GM19468 (cell line): ENCODE measurements at regions not wholly inside any gene's neighbourhood (a gene's known extent, or its start where the extent isn't known, plus 50 kb on each side); places are given as distances from the start of the nearest gene placed in this dataset.
"Not testable (repeated sequence)": the region's sequence is repeated elsewhere in the genome, so short reads cannot be mapped to it uniquely, and the experiment has no call there.

Experiments
- ATAC-seq: cut with Tn5 transposase; IDR thresholded peaks from one replicate; pipeline ENCODE4 v1.9.1; 2021; ENCODE audit warnings: mild to moderate bottlenecking, moderate library complexity, moderate number of reproducible peaks; ENCODE audit not compliant: unreplicated experiment; ENCODE audit errors: extremely low read depth

- ATAC-seq, result no peak
Observed at GRCh38 chr2:16199882-16200553, 259.7 kb downstream of the MYCN start.

DNA sequence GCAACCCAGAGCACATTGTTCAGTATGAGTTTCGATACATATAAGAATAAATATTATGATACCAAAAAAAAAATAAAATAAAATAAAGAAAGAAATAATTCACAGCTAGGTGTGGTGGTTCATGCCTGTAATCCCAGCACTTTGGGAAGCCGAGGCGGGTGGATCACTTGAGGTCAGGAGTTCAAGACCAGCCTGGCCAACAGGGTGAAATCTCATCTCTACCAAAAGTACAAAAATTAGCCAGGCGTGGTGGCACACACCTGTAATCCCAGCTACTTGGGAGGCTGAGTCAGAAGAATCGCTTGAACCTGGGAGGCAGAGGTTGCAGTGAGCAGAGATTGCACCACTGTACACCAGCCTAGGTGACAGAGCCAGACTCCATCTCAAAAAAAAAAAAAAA lies 258.9 kb downstream of the MYCN start:
- ATAC-seq, result not testable (repeated sequence)

GRCh38 chr2:16198166-16198912 lies 258.0 kb downstream of the MYCN start:
- ATAC-seq, result no peak

GRCh38 chr2:16197504-16198147 lies 257.3 kb downstream of the MYCN start:
- no peak for ATAC-seq

DNA sequence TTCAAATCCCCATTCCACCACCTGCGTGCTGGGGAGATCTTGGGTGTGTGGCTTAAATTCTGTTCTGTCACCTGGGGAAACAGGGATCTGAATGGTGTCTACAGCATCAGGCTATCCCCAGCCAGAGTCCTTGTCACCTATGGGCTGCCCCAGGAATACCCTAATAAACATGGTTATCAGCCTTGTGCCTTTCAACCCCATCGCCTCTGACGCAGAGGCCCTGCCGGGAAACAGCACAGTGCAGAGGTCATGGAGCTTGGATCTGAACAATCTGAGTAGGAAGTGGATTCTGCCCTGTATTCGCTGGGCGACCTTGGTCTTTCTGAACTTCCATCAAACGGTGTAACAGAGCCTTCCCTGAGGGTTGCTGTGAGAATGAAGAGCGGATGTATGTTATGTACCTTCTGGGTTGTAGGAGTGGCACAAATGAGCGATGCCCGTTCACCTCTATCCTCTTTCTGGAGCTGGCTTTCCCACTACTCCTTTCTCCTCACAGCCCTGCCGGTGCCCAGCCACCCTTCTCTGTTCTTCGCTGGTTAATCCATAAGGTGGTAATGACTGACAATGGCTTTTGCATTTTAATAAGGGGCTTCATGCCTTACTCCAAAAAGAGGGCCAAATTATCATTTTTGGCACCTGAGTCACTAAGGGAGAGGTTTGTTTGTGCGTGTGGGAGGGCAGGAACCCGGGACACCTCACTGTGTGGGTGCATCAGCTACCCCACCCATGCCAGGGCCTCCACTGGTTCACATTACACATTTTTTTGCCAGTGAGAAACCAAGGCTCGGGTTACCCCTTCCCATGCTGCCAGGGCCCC lies 256.5 kb downstream of the MYCN start:
- ATAC-seq, result no peak

DNA sequence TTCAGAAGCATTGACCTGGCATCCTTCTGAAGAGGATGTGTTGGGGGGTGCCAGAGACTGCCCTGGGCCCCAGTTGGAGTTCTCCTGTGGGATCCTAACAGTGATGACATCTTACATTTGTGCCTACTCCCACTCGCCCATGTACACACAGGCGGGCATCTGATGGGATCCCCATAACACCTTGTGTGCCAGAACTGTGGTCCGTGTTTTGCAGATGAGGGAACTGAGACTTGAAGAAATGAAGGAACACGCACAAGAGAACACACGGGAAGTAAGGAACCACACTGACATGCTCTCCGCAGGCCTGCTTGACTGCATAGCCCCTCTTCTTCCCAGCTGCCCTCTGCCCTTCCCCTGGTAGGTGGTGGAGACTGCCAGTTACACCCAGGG lies 255.3 kb downstream of the MYCN start:
- ATAC-seq, result no peak

DNA sequence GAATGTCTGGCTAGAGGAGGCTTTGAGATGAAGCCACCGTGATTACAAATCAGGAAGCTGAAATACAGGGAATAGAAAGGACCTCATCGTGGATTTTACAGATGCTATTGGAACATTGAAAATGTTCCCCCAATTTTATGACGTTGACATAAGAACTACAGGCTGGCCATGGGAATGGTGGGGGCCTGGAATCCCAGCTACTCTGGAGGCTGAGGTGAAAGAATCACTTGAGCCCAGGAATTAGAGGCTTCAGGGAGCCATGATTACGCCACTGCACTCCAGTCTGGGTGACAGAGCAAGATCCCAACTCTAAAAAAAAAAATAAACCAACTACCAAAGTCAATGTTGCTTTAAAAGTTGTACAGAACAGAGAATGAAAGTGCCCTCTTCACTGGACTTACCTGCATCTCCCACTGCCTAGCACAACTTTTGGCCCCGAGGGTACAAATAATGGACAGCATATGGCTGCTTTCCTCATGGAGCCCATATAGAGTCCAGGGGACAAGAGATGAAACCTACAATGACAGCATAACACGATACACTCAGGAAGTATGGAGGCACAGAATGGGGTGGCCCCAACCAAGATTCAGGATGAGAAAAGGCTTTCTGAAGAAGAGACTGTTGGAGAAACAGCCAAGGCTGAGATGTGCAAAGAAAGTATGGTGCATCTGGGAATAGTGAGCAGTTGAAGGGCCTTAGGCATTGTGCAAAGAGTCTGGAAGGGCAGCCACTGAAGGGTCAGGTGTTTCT lies 254.8 kb downstream of the MYCN start:
- ATAC-seq, result no peak

- no peak for ATAC-seq
Observed at GRCh38 chr2:16194530-16194929, 254.2 kb downstream of the MYCN start.

DNA sequence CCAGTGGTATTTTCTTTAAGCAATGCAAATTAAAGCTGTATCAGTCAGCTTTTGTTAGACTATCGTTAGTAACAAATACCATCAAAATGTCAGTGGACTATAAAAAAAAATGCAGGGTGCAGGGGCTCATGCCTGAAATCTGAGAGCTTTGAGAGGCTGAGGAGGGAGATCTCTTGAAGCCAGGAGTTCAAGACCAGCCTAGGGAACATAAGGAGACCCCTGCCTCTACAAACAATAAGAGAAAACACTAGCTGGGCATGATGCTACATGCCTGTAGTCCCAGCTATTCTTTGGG lies 253.7 kb downstream of the MYCN start:
- no peak for ATAC-seq

- no peak for ATAC-seq
Observed at GRCh38 chr2:16192416-16193216, 252.3 kb downstream of the MYCN start.

GRCh38 chr2:16191431-16192200 lies 251.3 kb downstream of the MYCN start:
- ATAC-seq, result no peak

DNA sequence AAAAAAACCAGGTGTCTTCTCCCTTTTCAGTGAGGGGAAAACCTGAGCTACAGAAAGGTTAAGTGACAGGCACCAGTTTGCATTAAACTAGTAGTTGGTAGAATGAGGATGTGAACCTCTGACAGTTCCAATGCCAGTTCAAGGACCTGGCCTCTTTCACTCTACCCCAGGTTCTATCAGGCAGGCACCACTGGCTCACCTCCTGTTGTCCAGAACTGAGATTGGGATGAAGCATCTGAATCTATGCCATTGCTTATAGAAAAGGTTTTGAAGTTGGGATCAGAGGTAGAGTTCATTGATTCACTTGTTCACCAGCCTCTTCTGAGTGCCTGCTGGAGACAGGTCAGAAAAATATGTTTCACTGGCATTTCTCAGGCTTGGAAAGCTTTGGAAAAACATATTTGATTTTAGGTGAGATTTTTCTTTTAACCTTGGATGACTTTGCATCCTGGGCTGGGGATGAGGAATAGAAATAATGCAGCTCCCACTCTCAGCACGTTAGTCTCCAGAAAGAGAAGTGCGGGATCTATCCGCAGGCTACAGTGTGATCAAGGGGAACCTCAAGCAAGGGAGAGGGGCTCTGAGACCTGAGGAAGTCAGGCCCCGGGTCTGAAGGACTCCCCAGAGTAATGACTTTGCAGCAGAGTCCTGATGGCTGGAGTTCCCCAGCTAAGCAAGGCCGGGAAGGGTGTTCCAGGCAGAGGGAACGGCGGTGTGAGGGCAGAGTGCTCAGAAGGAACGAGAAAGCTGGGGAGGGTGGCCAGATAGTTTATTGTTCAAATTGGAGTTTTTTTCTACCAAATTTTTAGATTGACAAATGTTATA lies 250.3 kb downstream of the MYCN start:
- no peak for ATAC-seq

DNA sequence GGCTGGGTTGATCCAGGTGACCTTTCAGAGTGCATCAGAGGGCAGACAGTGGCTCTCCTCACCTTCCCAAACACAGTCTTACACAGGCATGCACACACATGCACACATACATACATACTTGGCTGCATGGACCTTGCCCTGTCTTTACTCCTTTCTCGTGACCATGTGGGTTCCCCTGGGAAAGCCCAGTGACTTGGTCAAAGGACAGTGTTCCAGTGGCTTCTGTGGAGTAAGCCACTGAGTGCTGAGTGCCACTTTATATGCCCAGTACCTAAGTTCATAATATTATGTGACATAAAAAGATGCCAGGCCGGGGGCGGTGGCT lies 249.4 kb downstream of the MYCN start:
- no peak for ATAC-seq

- ATAC-seq, result no peak
Observed at GRCh38 chr2:16189029-16189835, 248.9 kb downstream of the MYCN start.

DNA sequence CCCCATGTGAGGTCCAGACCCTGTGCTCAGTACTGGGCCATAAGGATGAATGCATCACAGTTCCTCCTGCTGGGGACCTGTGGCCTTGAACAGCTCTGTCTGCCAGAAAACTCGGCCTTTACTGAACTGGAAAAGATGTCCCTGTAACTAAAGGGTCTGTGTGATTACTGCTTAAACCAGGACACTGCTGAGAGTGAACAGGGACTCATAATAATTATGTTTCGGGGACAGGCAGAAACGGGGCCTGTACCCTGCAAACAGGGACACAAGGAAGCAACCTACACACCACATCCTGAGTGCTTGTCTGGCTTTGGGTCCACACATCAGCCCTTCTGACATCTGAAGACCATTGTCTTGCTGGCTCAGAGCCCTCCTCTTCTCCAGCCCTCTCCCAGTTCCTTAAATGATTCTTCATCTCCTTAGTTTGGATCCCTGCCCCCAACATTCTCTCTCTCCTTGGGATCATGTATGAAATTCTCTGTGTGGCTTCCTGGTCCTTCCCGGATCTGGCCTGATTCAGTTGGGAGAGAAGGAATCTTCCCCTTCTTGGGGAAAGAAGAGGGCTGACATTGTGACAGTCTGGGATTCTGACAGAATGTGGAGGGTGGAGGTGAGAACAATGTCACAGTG lies 248.0 kb downstream of the MYCN start:
- ATAC-seq, result no peak

DNA sequence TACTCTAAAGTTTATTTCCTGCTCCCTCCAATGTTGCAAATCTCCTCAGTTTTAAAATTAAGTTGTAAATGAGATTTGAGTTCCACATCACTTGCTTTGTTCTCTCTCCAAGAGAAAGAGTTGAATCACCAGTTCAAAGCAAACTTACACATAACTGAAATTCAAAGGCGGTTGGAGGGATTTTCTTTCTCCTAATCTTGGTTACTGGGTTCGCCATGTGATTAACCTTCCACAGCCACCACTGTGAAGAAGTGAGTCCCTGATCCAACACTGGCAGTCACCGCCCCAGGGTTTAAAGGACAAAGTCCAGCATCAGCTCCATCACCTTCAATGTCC lies 247.1 kb downstream of the MYCN start:
- ATAC-seq, result no peak
